HepG2 (cell line): ENCODE measurements at regions not wholly inside any gene's neighbourhood (a gene's known extent, or its start where the extent isn't known, plus 50 kb on each side); places are given as distances from the start of the nearest gene placed in this dataset.

Experiments
- ATAC-seq: fragments of 200-7000 bp; cut with Tn5 transposase; 3 replicates; pipeline ENCODE4 v1.9.1; 2020; ENCODE audit warnings: mild to moderate bottlenecking, moderate library complexity
- BruUV-seq: library from RNA; stranded (reverse); fragments of 400-500 nt; replicated peaks from 2 replicates; lab custom pipeline; 2021; lab: Mats Ljungman, UMichigan
- CTCF ChIA-PET: fragments of 300-600 bp; formaldehyde crosslinking; extraction: SDS; loops from one replicate; lab custom pipeline; 2021; ENCODE audit warnings: low total read pairs, inconsistent platforms, low intra/inter-chr PET ratio; lab: Yijun Ruan, JAX
- POLR2A ChIA-PET: fragments of 350-600 bp; sonication (Branson Sonifier 250); formaldehyde crosslinking; loops from one replicate; lab custom pipeline; 2020; ENCODE audit warnings: antibody characterized with exemption, inconsistent platforms; lab: Yijun Ruan, JAX
- DNase-seq: peaks from one replicate; pipeline ENCODE4 v3.0.0-alpha.2; 2015; ENCODE audit warnings: low spot score
- FAIRE-seq: peaks from 3 replicates; lab custom pipeline; 2011; peaks lifted over from hg19 to GRCh38; lab: Jason Lieb, UNC
- H2AFZ ChIP-seq: one replicate; pipeline ENCODE4 v1.6.1; 2011; ENCODE audit warnings: low read length, inconsistent platforms
- H3K27ac ChIP-seq: fragments of 300-600 bp; 3 replicates; pipeline ENCODE4 v1.8.0; 2011; ENCODE audit warnings: mixed run types, mild to moderate bottlenecking, mixed read lengths, low read length, inconsistent platforms; ENCODE audit not compliant: insufficient read depth; ENCODE audit errors: extremely low read length
- H3K27me3 ChIP-seq, 2 experiments: fragments of 200-600 bp in 1 of 2; 2 replicates in 1 of 2; 3 replicates in 1 of 2; pipeline versions ENCODE4 v1.6.0 to v1.8.0; 2011; ENCODE audit warnings: low read length in 2 of 2, mild to moderate bottlenecking in 2 of 2, moderate library complexity in 2 of 2, inconsistent platforms in 1 of 2; ENCODE audit not compliant: insufficient read depth in 2 of 2, control insufficient read depth in 1 of 2
- H3K36me3 ChIP-seq, 2 experiments: fragments of 200-600 bp in 1 of 2; replicated peaks in 1 of 2; 2 replicates in 1 of 2; 3 replicates in 1 of 2; pipeline versions ENCODE4 v1.5.1 to v1.8.0; 2011; ENCODE audit warnings: low read length in 2 of 2, inconsistent platforms in 1 of 2; ENCODE audit not compliant: insufficient read depth in 2 of 2, control insufficient read depth in 1 of 2
- H3K4me1 ChIP-seq: 2 replicates; pipeline ENCODE4 v1.5.1; 2012; ENCODE audit warnings: low read length, inconsistent platforms; ENCODE audit not compliant: insufficient read depth
- H3K4me2 ChIP-seq: 2 replicates; pipeline ENCODE4 v1.6.0; 2011; ENCODE audit warnings: low read depth, low read length, inconsistent platforms
- H3K4me3 ChIP-seq, 3 experiments: fragments of 200-600 bp in 1 of 3; sonication (generic), shearing (Covaris generic) in 1 of 3; replicated peaks in 1 of 3; 2 replicates each; pipeline ENCODE4 v1.5.1; 2011 to 2016; ENCODE audit warnings: low read length in 3 of 3, inconsistent platforms in 2 of 3, low read depth in 2 of 3, mild to moderate bottlenecking in 2 of 3, control low read depth in 1 of 3, mixed read lengths in 1 of 3; ENCODE audit not compliant: insufficient read depth in 1 of 3
- H3K79me2 ChIP-seq: one replicate; pipeline ENCODE4 v1.6.1; 2011; ENCODE audit warnings: low read length, inconsistent platforms; ENCODE audit not compliant: insufficient read depth
- H3K9ac ChIP-seq: 2 replicates; pipeline ENCODE4 v1.6.0; 2011; ENCODE audit warnings: mild to moderate bottlenecking, low read depth, low read length, inconsistent platforms; ENCODE audit not compliant: insufficient read depth
- H3K9me3 ChIP-seq: 2 replicates; pipeline ENCODE4 v1.5.1; 2012; ENCODE audit warnings: mild to moderate bottlenecking, low read length
- H4K20me1 ChIP-seq: 2 replicates; pipeline ENCODE4 v1.6.0; 2011; ENCODE audit warnings: inconsistent platforms, mild to moderate bottlenecking, low read length, moderate library complexity; ENCODE audit not compliant: insufficient read depth
- ARNTL ChIP-seq: sonication (generic); formaldehyde crosslinking; IDR thresholded peaks from 2 replicates; pipeline ENCODE4 v1.4.0; 2020; ENCODE audit warnings: mild to moderate bottlenecking, missing genetic modification reagents
- ATM ChIP-seq: fragments of 450-650 bp; IDR thresholded peaks from 2 replicates; pipeline ENCODE4 v1.7.1; 2017; ENCODE audit warnings: mild to moderate bottlenecking, borderline replicate concordance
- CCAR2 ChIP-seq: fragments of 200-400 bp; formaldehyde crosslinking; optimal IDR thresholded peaks from 2 replicates; pipeline ENCODE3; 2018; ENCODE audit warnings: low read depth, mild to moderate bottlenecking, low read length, moderate library complexity
- EEA1 ChIP-seq: sonication (generic); formaldehyde crosslinking; IDR thresholded peaks from 2 replicates; pipeline ENCODE4 v1.5.1; 2020; ENCODE audit warnings: mild to moderate bottlenecking, missing genetic modification reagents, borderline replicate concordance
- ELF4 ChIP-seq: sonication (generic); formaldehyde crosslinking; IDR thresholded peaks from 2 replicates; pipeline ENCODE4 v1.5.0; 2020; ENCODE audit warnings: missing genetic modification reagents, mild to moderate bottlenecking, moderate library complexity, borderline replicate concordance
- GABPA ChIP-seq, 2 experiments: IDR thresholded peaks; 2 replicates each; pipeline ENCODE4 v1.6.1; 2011 to 2016; ENCODE audit warnings: low read depth in 2 of 2, low read length in 1 of 2, missing biosample characterization in 1 of 2, missing genetic modification characterization in 1 of 2
- NFE2L2 ChIP-seq: fragments of 150-350 bp; IDR thresholded peaks from 2 replicates; pipeline ENCODE4 v1.6.1; 2014; ENCODE audit warnings: low read length
- PAF1 ChIP-seq: IDR thresholded peaks from 2 replicates; pipeline ENCODE4 v1.6.1; 2016; ENCODE audit warnings: missing genetic modification reagents, missing compliant biosample characterization
- RARG ChIP-seq: sonication (generic); formaldehyde crosslinking; IDR thresholded peaks from 2 replicates; pipeline ENCODE4 v1.4.0; 2020; ENCODE audit warnings: low read depth, mild to moderate bottlenecking, missing genetic modification reagents
- THAP9 ChIP-seq: sonication (generic); formaldehyde crosslinking; IDR thresholded peaks from 2 replicates; pipeline ENCODE4; 2020; ENCODE audit warnings: missing genetic modification reagents, mild to moderate bottlenecking, borderline replicate concordance
- ZNF12 ChIP-seq: sonication (generic); formaldehyde crosslinking; IDR thresholded peaks from 2 replicates; pipeline ENCODE4 v1.5.0; 2020; ENCODE audit warnings: missing genetic modification reagents
- ZNF3 ChIP-seq: IDR thresholded peaks from 2 replicates; pipeline ENCODE4 v1.7.0; 2017; ENCODE audit warnings: inconsistent platforms
- ZNF33B ChIP-seq: sonication (generic); formaldehyde crosslinking; IDR thresholded peaks from 2 replicates; pipeline ENCODE4 v1.5.1; 2020; ENCODE audit warnings: mild to moderate bottlenecking, missing genetic modification reagents
- ZNF382 ChIP-seq: sonication (generic); formaldehyde crosslinking; IDR thresholded peaks from 2 replicates; pipeline ENCODE4 v1.5.0; 2020; ENCODE audit warnings: missing genetic modification reagents, mild to moderate bottlenecking, borderline replicate concordance
- ZNF597 ChIP-seq: sonication (generic); formaldehyde crosslinking; IDR thresholded peaks from 2 replicates; pipeline ENCODE4 v1.5.0; 2020; ENCODE audit warnings: missing genetic modification reagents
- ZNF891 ChIP-seq: sonication (generic); formaldehyde crosslinking; IDR thresholded peaks from 2 replicates; pipeline ENCODE4 v1.5.0; 2020; ENCODE audit warnings: mild to moderate bottlenecking, missing genetic modification reagents
- WGBS: methylation state at CpG from one replicate; pipeline ENCODE4 v1.1.6; 2017; ENCODE audit warnings: low lambda C conversion rate; 5-methylcytosine and 5-hydroxymethylcytosine counted together
- in situ Hi-C: cut with HindIII; loops from 2 replicates; pipeline ENCODE4 v1.10.0; 2017; ENCODE audit warnings: low pct_unique_long_range_greater_than_20kb; ENCODE audit not compliant: extremely low pct_ligation_motif_present
- intact Hi-C: fragments of 100-400 bp; cut with micrococcal nuclease; formaldehyde crosslinking; loops from one replicate; pipeline ENCODE4 v1.10.0; 2022; ENCODE audit not compliant: unreplicated experiment

- Histone ChIP-seq H3K36me3 (no peaks in the 10 kb centered on the region), H3K27ac (no peak overlapping the region), H3K9me3 (no peaks in the 10 kb centered on the region), H3K9ac (no peak overlapping the region), H4K20me1 (no peaks in the 10 kb centered on the region), H3K4me1 (no peaks in the 10 kb centered on the region), H3K79me2 (no peaks in the 10 kb centered on the region), H3K4me3 (no peak overlapping the region), H3K27me3 (no peaks in the 10 kb centered on the region; a peak in 1 of 5 replicates), H2AFZ (no peak overlapping the region), H3K4me2 (no peak overlapping the region)
- POLR2A ChIA-PET = no interaction called here
- no peak for ATAC-seq
- in situ Hi-C loops = no loop called here
- 0% methylated on average over 2 of the region's 2 CpGs for WGBS
- BruUV-seq = no TSS peak
- CTCF ChIA-PET = no interaction called here
- FAIRE-seq = no peak
- TF ChIP-seq THAP9 (CRISPR knock-in tag) (no peak), ZNF597 (no peak), CCAR2 (no peak), RARG (CRISPR knock-in tag) (no peak), GABPA (IDR thresholded peaks at IDR 0.05; ENCODE audit: low read depth, low read length) (no peak), GABPA (CRISPR knock-in tag; IDR thresholded peaks at IDR 0.05; ENCODE audit: low read depth) (no peak), EEA1 (no peak), ATM (no peak), ZNF382 (CRISPR knock-in tag) (no peak), ZNF891 (CRISPR knock-in tag) (no peak), ELF4 (CRISPR knock-in tag) (no peak), ZNF3 (CRISPR knock-in tag) (no peak), PAF1 (CRISPR knock-in tag) (no peak), ZNF33B (CRISPR knock-in tag) (no peak), NFE2L2 (no peak), ZNF12 (CRISPR knock-in tag) (no peak), ARNTL (CRISPR knock-in tag) (no peak)
- DNase-seq = no peak
- intact Hi-C loops = no loop called here
Observed at GRCh38 chr10:84012831-84013458, 126.4 kb upstream of the GHITM start.
